ENCODE measurements at regions not wholly inside any gene's neighbourhood (a gene's known extent, or its start where the extent isn't known, plus 50 kb on each side); places are given as distances from the start of the nearest gene placed in this dataset.

- Histone ChIP-seq H3K36me3 (no peaks in the 10 kb centered on the region), H3K4me1 (peaks cover 0 to 10% (median 0%) of the 10 kb centered on the region in 12 donors), H3K27me3 (no peaks in the 10 kb centered on the region), H3K27ac (peak overlapping the region in 7 of 12 donors; percentile 13 to 66 (median 52)), H3K4me3 (no peak overlapping the region), H3K9me3 (no peaks in the 10 kb centered on the region)
- TF ChIP-seq POLR2A (IDR thresholded peaks at IDR 0.05) (no peak), CTCF (IDR thresholded peaks at IDR 0.05) (no peak)
- peak; percentile 37 to 97 (median 80) for ATAC-seq
- no peak for DNase-seq
- intact Hi-C loops (cut with DNase I), result no loop called here
- WGBS, 4 donors, result 24 to 39% (median 31%) methylated on average over 5 of the region's 5 CpGs
Observed at GRCh38 chr16:64864232-64864809, 257.5 kb downstream of the CDH11 start.

GRCh38 chr16:64858076-64858475 lies 263.8 kb downstream of the CDH11 start:
- WGBS, 4 donors, result 81 to 88% (median 84%) methylated on average over 1 of the region's 1 CpG
- no peaks in the 10 kb centered on the region for H3K9me3 ChIP-seq
- no peak for ATAC-seq
- no peak for TF ChIP-seq POLR2A (IDR thresholded peaks at IDR 0.05)
- TF ChIP-seq CTCF (IDR thresholded peaks at IDR 0.05), result no peak
- no peaks in the 10 kb centered on the region for H3K4me1 ChIP-seq
- H3K36me3 ChIP-seq, result no peaks in the 10 kb centered on the region
- no peak overlapping the region for H3K4me3 ChIP-seq
- H3K27ac ChIP-seq, result no peak overlapping the region
- DNase-seq, result no peak
- H3K27me3 ChIP-seq, result no peaks in the 10 kb centered on the region
- intact Hi-C loops (cut with DNase I), result no loop called here

GRCh38 chr16:64857411-64857810 lies 264.5 kb downstream of the CDH11 start:
- 74 to 82% (median 79%) methylated on average over 2 of the region's 2 CpGs for WGBS, 4 donors
- Histone ChIP-seq H3K4me1 (no peaks in the 10 kb centered on the region), H3K27me3 (peaks cover 0 to 4% (median 0%) of the 10 kb centered on the region in 9 donors), H3K27ac (no peak overlapping the region), H3K4me3 (no peak overlapping the region), H3K36me3 (no peaks in the 10 kb centered on the region), H3K9me3 (no peaks in the 10 kb centered on the region)
- TF ChIP-seq POLR2A (IDR thresholded peaks at IDR 0.05) (no peak), CTCF (IDR thresholded peaks at IDR 0.05) (no peak)
- intact Hi-C loops (cut with DNase I), result no loop called here
- ATAC-seq, result no peak
- no peak for DNase-seq

- 87 to 94% (median 91%) methylated on average over 2 of the region's 2 CpGs for WGBS, 4 donors
- DNase-seq (no peak), ATAC-seq (no peak)
- Histone ChIP-seq H3K9me3 (peaks cover 0 to 2% (median 0%) of the 10 kb centered on the region in 12 donors), H3K27ac (no peak overlapping the region), H3K36me3 (no peaks in the 10 kb centered on the region), H3K27me3 (peaks cover 0 to 4% (median 0%) of the 10 kb centered on the region in 9 donors), H3K4me1 (no peaks in the 10 kb centered on the region), H3K4me3 (no peak overlapping the region)
- intact Hi-C loops (cut with DNase I), result no loop called here
- TF ChIP-seq POLR2A (IDR thresholded peaks at IDR 0.05) (no peak), CTCF (IDR thresholded peaks at IDR 0.05) (no peak)
Observed at GRCh38 chr16:64853551-64853950, 268.3 kb downstream of the CDH11 start.
